ENCODE measurements at regions not wholly inside any gene's neighbourhood (a gene's known extent, or its start where the extent isn't known, plus 50 kb on each side); places are given as distances from the start of the nearest gene placed in this dataset.

GRCh38 chr2:8378016-8378810 is 303.6 kb upstream of the ID2 start:
- no peak for TF ChIP-seq CTCF (IDR thresholded peaks at IDR 0.05)
- TF ChIP-seq POLR2A (IDR thresholded peaks at IDR 0.05): no peak
